Upper lobe of left lung (tissue), 6 donors: ENCODE measurements at regions not wholly inside any gene's neighbourhood (a gene's known extent, or its start where the extent isn't known, plus 50 kb on each side); places are given as distances from the start of the nearest gene placed in this dataset.

ENCODE experiments used
- ATAC-seq, 2 donors: fragments of 200-7000 bp; cut with Tn5 transposase; one replicate each; pipeline ENCODE4 v1.9.1; 2022; ENCODE audit warnings: mild to moderate bottlenecking in 2 of 2, moderate library complexity in 2 of 2; ENCODE audit not compliant: low FRiP score in 2 of 2
- DNase-seq, 2 donors: peaks; one replicate each; pipeline ENCODE4 v3.0.0-alpha.2; 2019 to 2020
- H3K27ac ChIP-seq, 4 donors: fragments of 200-600 bp; sonication (generic); one replicate each; pipeline ENCODE4 v1.5.1; 2016 to 2019
- H3K27me3 ChIP-seq, 4 donors: fragments of 200-600 bp; sonication (generic); one replicate each; pipeline ENCODE4 v1.5.1; 2017 to 2019
- H3K36me3 ChIP-seq, 4 donors: fragments of 200-600 bp; sonication (generic); one replicate each; pipeline ENCODE4 v1.5.1; 2016 to 2019
- H3K4me1 ChIP-seq, 4 donors: fragments of 200-600 bp; sonication (generic); one replicate each; pipeline ENCODE4 v1.5.1; 2018 to 2019
- H3K4me3 ChIP-seq, 4 donors: fragments of 200-600 bp; sonication (generic); one replicate each; pipeline ENCODE4 v1.5.1; 2017 to 2019; ENCODE audit warnings: mild to moderate bottlenecking in 2 of 4, moderate library complexity in 1 of 4
- H3K9me3 ChIP-seq, 4 donors: fragments of 200-600 bp; sonication (generic); one replicate each; pipeline ENCODE4 v1.5.1; 2018 to 2019
- CTCF ChIP-seq, 6 experiments: fragments of 450-650 bp in 4 of 6; fragments of 200-600 bp in 2 of 6; sonication (generic) in 2 of 6; IDR thresholded peaks; one replicate each; pipeline ENCODE4 v1.5.1; 2016 to 2019; ENCODE audit warnings: antibody characterized with exemption in 6 of 6
- EP300 ChIP-seq, 4 donors: sonication (generic); formaldehyde crosslinking; IDR thresholded peaks; one replicate each; pipeline ENCODE4 v1.5.1; 2017; ENCODE audit warnings: antibody characterized with exemption in 4 of 4, control low read depth in 2 of 4
- POLR2A ChIP-seq, 4 donors: fragments of 450-650 bp; IDR thresholded peaks; one replicate each; pipeline ENCODE4 v1.5.1; 2016 to 2017; ENCODE audit warnings: antibody characterized with exemption in 4 of 4, mild to moderate bottlenecking in 2 of 4
- POLR2AphosphoS5 ChIP-seq, 2 donors: sonication (generic); formaldehyde crosslinking; IDR thresholded peaks; one replicate each; pipeline ENCODE4 v1.5.1; 2017; ENCODE audit warnings: antibody characterized with exemption in 2 of 2
- WGBS, 2 donors: methylation state at CpG; one replicate each; pipeline ENCODE4 v1.1.5; 2017 to 2018; 5-methylcytosine and 5-hydroxymethylcytosine counted together
- donor health status: DM: no; HTN: no; CAD: no; lungs with moderate emphysema.
- donor health status: DM: no; HTN: yes; CAD: no; lungs with severe emphysema.

- Histone ChIP-seq H3K4me1 (no peaks in the 10 kb centered on the region), H3K36me3 (no peaks in the 10 kb centered on the region), H3K4me3 (no peak overlapping the region), H3K27me3 (no peaks in the 10 kb centered on the region), H3K27ac (no peak overlapping the region), H3K9me3 (no peaks in the 10 kb centered on the region)
- TF ChIP-seq POLR2A (IDR thresholded peaks at IDR 0.05) (no peak), POLR2AphosphoS5 (IDR thresholded peaks at IDR 0.05) (no peak), CTCF (IDR thresholded peaks at IDR 0.05) (no peak), EP300 (IDR thresholded peaks at IDR 0.05) (no peak)
- 77 to 81% methylated on average over 5 of the region's 5 CpGs for WGBS, 2 donors
- no peak for ATAC-seq
- DNase-seq: no peak
These were observed 92.0 kb upstream of the CCN2 start for GRCh38 chr6:132043148-132043547.

- TF ChIP-seq POLR2A (IDR thresholded peaks at IDR 0.05) (no peak), EP300 (IDR thresholded peaks at IDR 0.05) (no peak), CTCF (IDR thresholded peaks at IDR 0.05) (no peak)
- 90 to 93% methylated on average over 3 of the region's 3 CpGs for WGBS, 2 donors
- Histone ChIP-seq H3K27me3 (no peaks in the 10 kb centered on the region), H3K27ac (no peak overlapping the region), H3K36me3 (no peaks in the 10 kb centered on the region), H3K9me3 (no peaks in the 10 kb centered on the region), H3K4me3 (no peak overlapping the region), H3K4me1 (no peaks in the 10 kb centered on the region)
- DNase-seq (no peak), ATAC-seq (no peak)
These were observed 90.5 kb upstream of the CCN2 start for GRCh38 chr6:132041706-132042105.

- no peak overlapping the region for H3K27ac ChIP-seq
- 82 to 89% methylated on average over 1 of the region's 1 CpG for WGBS, 2 donors
- ATAC-seq: no peak
- DNase-seq: no peak
- TF ChIP-seq POLR2AphosphoS5 (IDR thresholded peaks at IDR 0.05) (no peak), POLR2A (IDR thresholded peaks at IDR 0.05) (no peak), CTCF (IDR thresholded peaks at IDR 0.05) (no peak), EP300 (IDR thresholded peaks at IDR 0.05) (no peak)
- no peaks in the 10 kb centered on the region for H3K9me3 ChIP-seq
- H3K36me3 ChIP-seq: no peaks in the 10 kb centered on the region
- H3K27me3 ChIP-seq: no peaks in the 10 kb centered on the region
- no peak overlapping the region for H3K4me3 ChIP-seq
- no peaks in the 10 kb centered on the region for H3K4me1 ChIP-seq
These were observed 76.9 kb upstream of the CCN2 start for GRCh38 chr6:132028029-132028428.

- no peak for DNase-seq
- WGBS, 2 donors: 83 to 89% methylated on average over 5 of the region's 5 CpGs
These were observed 74.3 kb upstream of the CCN2 start for GRCh38 chr6:132025468-132025867.

More at GRCh38 chr6:132025468-132025867, 74.3 kb upstream of the CCN2 start:
- Histone ChIP-seq H3K27me3 (no peaks in the 10 kb centered on the region), H3K4me3 (no peak overlapping the region), H3K4me1 (no peaks in the 10 kb centered on the region), H3K27ac (no peak overlapping the region), H3K9me3 (no peaks in the 10 kb centered on the region), H3K36me3 (no peaks in the 10 kb centered on the region)
- TF ChIP-seq CTCF (IDR thresholded peaks at IDR 0.05) (no peak), EP300 (IDR thresholded peaks at IDR 0.05) (no peak), POLR2AphosphoS5 (IDR thresholded peaks at IDR 0.05) (no peak), POLR2A (IDR thresholded peaks at IDR 0.05) (no peak)
- no peak for ATAC-seq
